ENCODE measurements at regions not wholly inside any gene's neighbourhood (a gene's known extent, or its start where the extent isn't known, plus 50 kb on each side); places are given as distances from the start of the nearest gene placed in this dataset.

DNA sequence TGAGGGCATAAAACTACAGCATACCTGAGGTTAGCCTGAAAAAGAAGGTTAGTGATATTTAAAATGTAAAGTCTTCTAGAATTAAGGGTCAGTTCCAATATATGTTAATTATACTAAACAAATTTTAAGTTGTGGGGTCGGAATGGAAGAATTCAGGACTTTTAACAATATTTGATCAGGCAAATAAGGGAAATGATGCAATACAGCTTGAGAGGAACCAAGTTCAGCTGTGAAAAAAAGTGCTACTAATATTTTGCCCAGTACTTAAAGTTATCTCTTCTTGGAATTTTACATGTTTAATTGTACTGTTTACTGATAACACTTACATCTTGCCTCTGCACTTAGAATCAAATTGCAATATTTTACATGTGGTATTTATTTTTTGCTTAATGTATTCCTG is 345.5 kb upstream of the CWC22 start:
- TF ChIP-seq, protein P1, sequence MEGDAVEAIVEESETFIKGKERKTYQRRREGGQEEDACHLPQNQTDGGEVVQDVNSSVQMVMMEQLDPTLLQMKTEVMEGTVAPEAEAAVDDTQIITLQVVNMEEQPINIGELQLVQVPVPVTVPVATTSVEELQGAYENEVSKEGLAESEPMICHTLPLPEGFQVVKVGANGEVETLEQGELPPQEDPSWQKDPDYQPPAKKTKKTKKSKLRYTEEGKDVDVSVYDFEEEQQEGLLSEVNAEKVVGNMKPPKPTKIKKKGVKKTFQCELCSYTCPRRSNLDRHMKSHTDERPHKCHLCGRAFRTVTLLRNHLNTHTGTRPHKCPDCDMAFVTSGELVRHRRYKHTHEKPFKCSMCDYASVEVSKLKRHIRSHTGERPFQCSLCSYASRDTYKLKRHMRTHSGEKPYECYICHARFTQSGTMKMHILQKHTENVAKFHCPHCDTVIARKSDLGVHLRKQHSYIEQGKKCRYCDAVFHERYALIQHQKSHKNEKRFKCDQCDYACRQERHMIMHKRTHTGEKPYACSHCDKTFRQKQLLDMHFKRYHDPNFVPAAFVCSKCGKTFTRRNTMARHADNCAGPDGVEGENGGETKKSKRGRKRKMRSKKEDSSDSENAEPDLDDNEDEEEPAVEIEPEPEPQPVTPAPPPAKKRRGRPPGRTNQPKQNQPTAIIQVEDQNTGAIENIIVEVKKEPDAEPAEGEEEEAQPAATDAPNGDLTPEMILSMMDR (IDR thresholded peaks at IDR 0.05; ENCODE audit: control insufficient read depth, extremely low read depth, insufficient read depth): no peak
- no peak for DNase-seq (ENCODE audit: low read depth)
- no peak overlapping the region for H3K4me3 ChIP-seq (ENCODE audit: low read depth, low read length)

DNA sequence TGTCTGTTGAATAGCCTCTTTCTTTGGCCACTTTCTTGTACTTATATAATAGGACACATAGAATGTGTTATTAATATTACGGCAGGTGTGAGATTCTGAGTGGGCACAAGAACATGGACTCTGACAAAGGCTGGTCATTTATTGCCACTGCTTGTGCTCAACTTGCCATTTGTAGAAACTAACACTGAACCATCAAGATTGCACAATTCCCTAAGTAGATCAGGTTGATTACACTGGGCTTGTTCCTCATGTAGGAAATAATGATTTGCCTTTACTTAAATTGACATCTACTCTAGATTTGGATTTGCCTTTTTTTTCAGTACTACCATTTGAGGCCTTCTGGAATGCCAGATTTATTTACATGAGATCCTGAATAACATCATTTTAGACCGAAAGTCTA is 342.7 kb upstream of the CWC22 start:
- no peak overlapping the region for H3K4me3 ChIP-seq (ENCODE audit: low read depth, low read length)
- DNase-seq (ENCODE audit: low read depth): no peak
- TF ChIP-seq, protein P1 (IDR thresholded peaks at IDR 0.05; ENCODE audit: control insufficient read depth, extremely low read depth, insufficient read depth): no peak

DNA sequence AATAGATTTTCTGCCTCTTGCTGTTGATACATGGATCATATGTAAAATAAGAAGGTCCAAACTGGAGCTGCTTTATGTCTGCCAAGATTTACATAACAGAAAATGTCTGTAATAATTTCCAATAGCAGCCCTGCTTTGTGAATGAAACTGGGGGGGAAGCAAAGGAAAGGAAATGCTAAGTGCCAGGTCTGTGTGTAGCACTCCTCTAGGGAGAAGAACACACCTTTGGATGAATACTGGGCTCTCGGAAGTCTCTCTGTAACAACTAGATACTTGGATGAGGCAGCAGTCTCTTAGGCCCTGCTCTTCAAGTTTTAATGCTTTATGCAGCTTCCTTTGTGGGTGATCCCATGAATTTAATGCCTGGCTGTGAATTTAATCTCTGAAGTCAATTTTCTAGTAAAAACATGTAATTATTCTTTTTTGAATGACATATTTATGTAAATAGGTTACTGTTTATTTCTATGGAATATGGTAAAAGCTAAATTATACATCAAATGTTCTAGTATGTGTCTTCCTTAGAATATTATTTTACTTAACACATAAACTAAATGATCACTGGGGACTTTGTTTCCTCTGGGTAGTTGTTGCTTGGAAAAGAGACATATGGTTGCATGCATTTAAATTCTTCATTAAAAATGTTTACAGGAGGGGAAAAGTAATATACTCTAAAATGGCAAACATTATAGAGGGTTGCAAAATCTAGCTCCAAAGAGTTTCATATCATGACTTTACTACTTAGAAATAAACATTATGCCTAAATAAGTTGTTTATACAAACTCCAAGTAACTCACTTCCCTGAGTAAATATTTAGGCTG is 336.6 kb upstream of the CWC22 start:
- no peak for DNase-seq (ENCODE audit: low read depth)
- no peak overlapping the region for H3K4me3 ChIP-seq (ENCODE audit: low read depth, low read length)
- TF ChIP-seq, protein P1 (IDR thresholded peaks at IDR 0.05; ENCODE audit: control insufficient read depth, extremely low read depth, insufficient read depth): no peak

DNA sequence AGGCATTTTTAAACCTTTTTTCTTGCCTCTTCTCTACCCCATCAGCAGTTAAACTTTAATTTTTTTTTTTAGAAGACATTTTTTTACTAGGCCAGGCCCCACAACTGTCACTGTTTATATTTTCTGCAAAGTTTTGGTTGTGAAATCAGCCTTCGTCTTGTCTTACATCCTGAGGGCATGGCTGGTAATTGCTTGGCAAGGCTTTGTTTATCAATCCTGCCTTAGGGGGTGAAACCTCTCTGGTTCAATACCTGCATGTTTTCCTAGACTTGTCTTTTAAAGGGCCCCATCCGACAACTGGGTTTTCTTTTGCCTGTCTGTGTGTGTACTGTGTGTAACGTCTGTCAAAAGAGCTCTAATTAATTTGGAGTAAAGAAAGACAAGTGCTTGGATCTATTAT is 330.0 kb upstream of the CWC22 start:
- H3K4me3 ChIP-seq (ENCODE audit: low read depth, low read length): no peak overlapping the region
- TF ChIP-seq, protein P1 (IDR thresholded peaks at IDR 0.05; ENCODE audit: control insufficient read depth, extremely low read depth, insufficient read depth): no peak
- no peak for DNase-seq (ENCODE audit: low read depth)

DNA sequence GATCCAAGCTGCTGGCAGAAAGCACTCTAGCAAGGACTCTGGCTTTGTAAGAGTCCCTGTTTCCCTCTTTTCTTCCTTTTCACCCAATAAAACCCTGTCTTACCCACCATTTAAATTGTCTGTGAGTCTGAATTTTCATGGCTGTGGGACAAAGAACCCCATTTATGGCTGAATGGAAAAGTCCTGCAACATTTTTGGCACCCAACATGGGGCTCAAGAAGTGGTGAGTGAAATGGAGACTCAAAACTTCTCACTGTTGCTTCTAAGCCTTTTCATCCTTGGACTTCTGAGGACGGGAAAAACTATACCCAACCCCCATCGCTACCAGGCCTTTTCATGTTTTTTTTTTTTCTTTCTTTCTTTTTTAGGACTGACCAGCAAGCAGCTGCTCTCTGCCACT is 329.5 kb upstream of the CWC22 start:
- TF ChIP-seq, protein P1 (IDR thresholded peaks at IDR 0.05; ENCODE audit: control insufficient read depth, extremely low read depth, insufficient read depth): no peak
- H3K4me3 ChIP-seq (ENCODE audit: low read depth, low read length): no peak overlapping the region
- no peak for DNase-seq (ENCODE audit: low read depth)

DNA sequence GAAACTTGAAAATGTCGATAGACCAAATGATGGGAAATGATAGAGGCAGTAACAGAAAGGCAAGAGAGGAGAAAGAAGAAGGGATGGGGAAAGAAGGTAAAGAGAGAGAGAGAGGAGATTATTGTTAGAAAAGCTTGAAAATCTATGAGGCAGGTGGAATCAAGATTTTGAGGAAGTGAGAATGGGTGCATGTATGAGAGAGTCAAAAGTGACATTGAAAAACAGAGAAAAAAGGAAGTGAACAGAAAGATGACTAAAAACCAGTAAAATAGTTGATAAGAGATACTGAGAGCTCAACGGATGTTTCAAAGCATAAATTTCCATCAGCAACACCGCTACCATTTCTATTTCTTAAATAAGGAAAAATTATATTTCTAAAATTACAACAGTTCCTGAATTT is 327.4 kb upstream of the CWC22 start:
- no peak for DNase-seq (ENCODE audit: low read depth)
- H3K4me3 ChIP-seq (ENCODE audit: low read depth, low read length): no peak overlapping the region
- TF ChIP-seq, protein P1 (IDR thresholded peaks at IDR 0.05; ENCODE audit: control insufficient read depth, extremely low read depth, insufficient read depth): no peak
